ENCODE measurements at regions not wholly inside any gene's neighbourhood (a gene's known extent, or its start where the extent isn't known, plus 50 kb on each side); places are given as distances from the start of the nearest gene placed in this dataset.

- in situ Hi-C loops (cut with HindIII; ENCODE audit: low sequenced_read_pairs) = no loop called here
These were observed 200.0 kb upstream of the TCF21 start for GRCh38 chr6:133688705-133689492.

- in situ Hi-C loops (cut with HindIII; ENCODE audit: low sequenced_read_pairs) = no loop called here
These were observed 199.1 kb upstream of the TCF21 start for GRCh38 chr6:133689863-133690262.

DNA sequence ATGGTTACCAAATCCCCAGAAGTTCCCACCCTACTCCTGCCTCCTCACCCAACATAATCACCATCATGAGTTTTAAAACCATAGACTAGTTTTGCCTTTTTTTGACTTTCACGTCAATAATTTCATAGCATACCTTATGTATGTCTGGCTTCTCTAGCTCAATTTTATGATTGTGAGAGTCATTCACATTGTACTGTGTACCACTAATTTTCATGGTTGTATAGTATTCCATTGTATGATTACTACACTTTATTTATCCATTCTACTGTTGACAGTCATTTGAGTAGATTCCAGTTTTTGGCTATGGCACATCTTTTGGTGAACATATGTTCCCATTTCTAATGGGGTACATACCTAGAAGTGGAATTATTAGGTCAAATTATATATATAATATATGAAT is 195.3 kb upstream of the TCF21 start:
- in situ Hi-C loops (cut with HindIII; ENCODE audit: low sequenced_read_pairs) = no loop called here

GRCh38 chr6:133697185-133697584 is 191.7 kb upstream of the TCF21 start:
- in situ Hi-C loops (cut with HindIII; ENCODE audit: low sequenced_read_pairs) = no loop called here

DNA sequence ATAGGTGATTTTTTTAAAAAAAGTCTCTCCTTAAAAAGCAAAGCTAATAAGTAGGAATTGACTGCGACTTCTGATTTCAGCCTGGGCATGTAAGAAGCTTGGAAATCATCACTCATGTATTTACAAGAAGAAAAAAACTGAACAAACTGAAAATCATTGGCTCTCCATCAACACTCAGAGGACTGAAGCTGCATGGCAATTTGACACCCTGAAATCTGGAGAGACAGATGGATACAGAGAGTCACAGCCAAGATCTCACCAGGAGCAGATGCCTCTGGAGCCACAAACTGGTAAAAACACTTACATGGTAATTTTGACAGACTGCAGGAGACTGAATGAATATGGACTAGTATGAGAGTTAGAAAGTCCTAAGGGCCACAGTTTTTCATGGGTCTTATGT is 191.2 kb upstream of the TCF21 start:
- in situ Hi-C loops (cut with HindIII; ENCODE audit: low sequenced_read_pairs) = no loop called here

- in situ Hi-C loops (cut with HindIII; ENCODE audit: low sequenced_read_pairs) = no loop called here
These were observed 190.6 kb upstream of the TCF21 start for GRCh38 chr6:133698272-133698671.

DNA sequence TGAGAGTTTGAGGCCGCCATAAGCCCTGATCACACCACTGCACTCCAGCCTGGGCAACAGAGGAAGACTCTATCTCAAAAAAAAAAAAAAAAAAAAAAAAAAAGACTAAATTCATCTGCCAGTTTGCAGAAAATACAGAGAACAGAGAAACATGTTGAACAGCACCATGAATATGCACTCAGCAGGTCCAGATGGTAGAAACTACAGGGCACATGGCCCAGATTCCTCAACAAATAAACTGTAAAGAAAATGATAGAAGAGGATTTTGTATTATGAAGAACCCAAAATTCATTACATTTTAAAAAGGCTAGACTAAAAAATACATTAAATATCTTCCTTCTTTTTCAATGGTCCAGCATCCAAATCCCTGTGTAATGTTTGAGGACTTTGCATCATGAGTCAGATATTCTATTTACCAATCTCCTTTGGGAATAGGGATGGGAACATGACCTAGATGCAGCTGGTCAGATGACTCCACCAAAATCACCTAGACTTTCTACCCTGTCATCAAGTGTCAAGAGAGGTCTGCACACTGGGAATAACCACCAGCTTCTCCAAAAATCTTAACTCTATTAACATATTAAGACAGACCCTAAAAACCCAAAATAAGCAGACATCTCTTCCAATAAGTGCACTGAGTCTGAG is 189.1 kb upstream of the TCF21 start:
- in situ Hi-C loops (cut with HindIII; ENCODE audit: low sequenced_read_pairs) = no loop called here

DNA sequence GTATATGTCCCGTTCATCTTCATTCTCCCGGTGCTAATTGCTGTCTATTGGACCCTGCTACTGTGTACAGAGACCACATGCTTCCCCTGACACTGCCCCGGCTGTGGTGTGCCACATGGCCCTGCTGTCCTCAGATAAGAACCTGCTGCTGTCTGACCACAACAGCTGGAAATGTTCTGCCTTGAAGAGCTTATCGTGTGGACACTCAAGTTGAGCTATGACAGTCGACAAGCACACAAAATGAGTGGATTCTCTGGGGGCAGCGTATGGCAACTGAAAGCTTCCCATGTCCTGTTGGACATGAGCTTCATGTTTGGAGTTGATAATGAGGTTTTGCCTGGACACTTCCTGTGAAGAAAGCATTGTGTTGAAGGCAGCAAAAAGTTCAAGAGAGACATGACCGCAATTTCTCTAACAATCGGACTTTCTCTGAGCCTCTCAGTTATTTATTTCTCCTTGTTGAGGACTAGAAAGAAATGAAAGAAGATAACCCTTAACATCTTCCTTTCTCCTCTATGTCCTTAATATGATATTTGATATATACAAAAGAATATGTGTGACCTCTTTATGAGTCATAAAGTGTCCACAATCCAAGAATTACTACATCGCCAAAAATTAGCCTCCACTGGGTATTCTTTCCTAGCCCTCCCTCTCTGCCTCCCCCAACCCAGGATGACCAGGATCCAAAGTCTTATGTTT is 187.1 kb upstream of the TCF21 start:
- in situ Hi-C loops (cut with HindIII; ENCODE audit: low sequenced_read_pairs) = no loop called here

DNA sequence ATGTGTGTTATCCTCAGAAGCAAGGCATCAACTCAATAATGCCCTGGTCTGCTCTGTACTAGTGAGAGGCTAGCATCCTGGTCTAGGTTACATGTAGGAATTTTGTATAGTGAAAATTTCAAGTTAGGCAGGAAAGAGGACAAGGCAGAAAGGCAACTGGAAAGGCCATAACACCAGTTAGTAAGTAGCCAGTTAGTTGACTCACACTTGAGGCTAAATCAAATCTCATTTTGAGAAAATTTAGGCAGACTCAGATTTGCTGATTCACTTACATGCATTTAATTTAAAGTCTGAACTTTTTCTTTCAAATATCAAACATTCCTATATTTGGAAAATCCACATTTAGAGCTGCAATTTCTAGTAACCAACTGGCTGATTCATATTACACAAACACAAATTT is 184.5 kb upstream of the TCF21 start:
- in situ Hi-C loops (cut with HindIII; ENCODE audit: low sequenced_read_pairs) = no loop called here

DNA sequence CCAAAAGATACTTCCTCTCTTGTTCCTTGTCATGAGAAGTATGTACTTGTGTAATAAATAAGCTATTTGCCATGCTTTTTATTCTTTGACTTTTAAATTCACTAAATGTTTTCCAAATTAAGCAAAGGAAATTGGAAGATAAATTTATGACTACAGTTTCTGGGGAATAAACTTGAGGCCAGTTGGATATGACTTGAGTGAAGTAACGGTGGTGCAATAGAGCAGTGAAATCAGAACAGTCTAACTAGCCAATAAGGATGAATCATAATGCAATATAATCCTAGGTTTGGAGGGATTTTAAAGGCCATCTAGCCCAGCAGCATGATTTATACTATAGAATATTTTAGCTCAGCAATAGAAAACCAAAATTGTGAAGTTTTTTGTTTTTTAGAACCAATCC is 183.8 kb upstream of the TCF21 start:
- in situ Hi-C loops (cut with HindIII; ENCODE audit: low sequenced_read_pairs) = no loop called here

DNA sequence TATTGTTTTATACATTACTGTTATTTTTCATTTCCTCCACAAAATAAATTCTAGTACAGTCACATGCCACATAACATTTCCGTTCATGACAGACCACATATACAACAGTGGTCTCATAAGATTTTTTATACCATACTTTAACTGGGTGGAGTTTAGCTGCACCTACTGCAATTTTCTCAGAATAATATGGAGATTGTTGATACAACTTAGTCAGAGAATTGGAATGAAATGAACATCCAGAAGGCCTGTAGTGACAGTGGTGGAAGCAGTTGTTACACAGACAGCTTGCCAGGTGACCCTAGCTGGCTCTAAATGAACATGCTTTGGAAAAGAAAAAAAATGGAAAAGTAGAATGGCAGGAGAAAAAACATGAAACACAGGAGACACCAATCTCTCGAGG is 183.2 kb upstream of the TCF21 start:
- in situ Hi-C loops (cut with HindIII; ENCODE audit: low sequenced_read_pairs) = no loop called here

DNA sequence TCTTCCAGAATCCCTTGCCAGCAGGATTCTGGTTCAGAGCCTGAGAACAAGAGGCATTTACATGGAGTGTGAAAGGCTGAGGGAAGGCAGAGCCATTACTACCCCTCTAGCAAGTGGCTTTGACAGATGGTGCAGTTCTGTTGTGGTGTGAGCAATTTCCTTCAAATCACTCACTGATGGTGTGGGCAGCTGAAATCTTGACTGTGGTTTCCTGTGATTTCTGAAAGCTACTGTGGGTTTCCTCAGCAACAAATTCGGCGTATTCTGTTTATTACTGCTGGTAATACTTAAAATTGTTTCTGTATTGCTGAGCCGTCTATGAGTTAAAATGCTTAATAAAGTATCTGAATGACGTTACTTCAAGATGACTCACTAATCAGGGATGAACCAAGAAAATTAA is 181.5 kb upstream of the TCF21 start:
- in situ Hi-C loops (cut with HindIII; ENCODE audit: low sequenced_read_pairs) = no loop called here

DNA sequence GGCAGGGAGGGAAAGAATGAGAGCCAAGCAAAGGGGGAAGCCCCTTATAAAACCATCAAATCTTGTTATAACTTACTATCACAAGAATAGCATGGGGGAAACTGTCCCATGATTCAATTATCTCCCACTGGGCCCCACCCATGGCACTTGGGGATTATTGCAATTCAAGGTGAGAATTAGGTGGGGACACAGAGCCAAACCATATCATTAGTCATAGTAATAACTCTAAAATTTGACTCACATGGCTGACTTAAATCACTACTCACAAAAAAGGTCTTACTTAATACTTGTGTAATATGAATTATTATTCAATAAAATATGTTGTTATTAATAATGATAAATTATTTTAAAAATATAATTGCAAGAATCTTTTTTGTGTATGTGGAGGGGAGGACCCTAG is 178.1 kb upstream of the TCF21 start:
- in situ Hi-C loops (cut with HindIII; ENCODE audit: low sequenced_read_pairs) = no loop called here

- in situ Hi-C loops (cut with HindIII; ENCODE audit: low sequenced_read_pairs) = no loop called here
These were observed 173.6 kb upstream of the TCF21 start for GRCh38 chr6:133715270-133715669.

DNA sequence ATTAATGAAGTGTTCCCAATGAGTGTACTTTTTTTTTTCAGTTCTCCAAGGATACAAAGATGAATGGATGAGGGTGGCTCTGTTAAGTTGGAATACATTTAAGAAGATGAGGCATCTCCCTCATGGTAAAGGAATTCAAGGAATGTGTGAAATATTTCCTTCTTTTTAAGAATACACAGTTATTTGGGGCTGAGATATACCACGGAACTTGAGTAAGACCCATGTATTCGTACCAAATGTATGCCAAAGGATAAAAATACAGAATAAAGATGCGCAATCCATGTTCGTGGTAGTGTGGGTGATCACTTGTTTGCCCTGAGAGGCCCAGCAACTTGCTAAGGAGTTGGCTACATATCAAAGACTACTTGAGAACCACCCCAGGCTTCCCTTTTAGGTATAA is 164.2 kb upstream of the TCF21 start:
- in situ Hi-C loops (cut with HindIII; ENCODE audit: low sequenced_read_pairs) = no loop called here

GRCh38 chr6:133726188-133726587 is 162.7 kb upstream of the TCF21 start:
- in situ Hi-C loops (cut with HindIII; ENCODE audit: low sequenced_read_pairs) = no loop called here

DNA sequence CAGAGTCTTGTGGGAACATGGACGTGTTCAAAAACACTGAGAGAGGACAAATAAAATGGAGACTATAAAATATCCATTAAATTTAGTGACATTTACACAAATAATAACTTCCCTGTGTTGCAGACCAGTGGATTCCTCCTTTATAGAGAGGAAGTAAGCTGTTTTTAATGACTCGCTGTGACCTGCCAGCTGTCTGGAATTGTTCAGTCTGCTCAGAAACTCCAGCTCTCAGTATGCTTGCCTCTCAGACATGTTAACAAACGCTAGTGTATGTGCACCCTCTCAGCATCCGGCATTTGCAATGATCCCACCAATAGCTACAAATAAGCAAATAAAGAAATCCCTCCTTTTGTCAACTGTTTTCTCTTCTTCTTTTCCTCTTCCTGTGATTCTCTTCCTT is 158.0 kb upstream of the TCF21 start:
- in situ Hi-C loops (cut with HindIII; ENCODE audit: low sequenced_read_pairs) = no loop called here

DNA sequence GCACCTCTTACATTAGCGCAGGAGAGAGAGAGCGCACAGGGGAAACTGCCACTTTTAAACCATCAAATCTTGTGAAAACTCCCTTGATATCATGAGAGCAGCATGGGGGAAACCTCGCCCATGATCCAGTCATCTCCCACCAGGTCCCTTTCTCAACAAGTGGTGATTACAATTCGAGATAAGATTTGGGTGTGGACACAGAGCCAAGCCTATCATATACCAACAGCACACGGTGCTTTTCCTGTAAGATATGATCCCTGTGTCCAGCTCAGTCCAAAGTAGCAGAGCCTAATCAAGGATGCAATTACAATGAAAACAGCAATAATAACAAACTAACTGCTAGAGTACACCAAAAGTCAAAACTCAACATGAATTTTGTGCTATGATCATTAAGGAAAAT is 148.7 kb upstream of the TCF21 start:
- in situ Hi-C loops (cut with HindIII; ENCODE audit: low sequenced_read_pairs) = no loop called here

DNA sequence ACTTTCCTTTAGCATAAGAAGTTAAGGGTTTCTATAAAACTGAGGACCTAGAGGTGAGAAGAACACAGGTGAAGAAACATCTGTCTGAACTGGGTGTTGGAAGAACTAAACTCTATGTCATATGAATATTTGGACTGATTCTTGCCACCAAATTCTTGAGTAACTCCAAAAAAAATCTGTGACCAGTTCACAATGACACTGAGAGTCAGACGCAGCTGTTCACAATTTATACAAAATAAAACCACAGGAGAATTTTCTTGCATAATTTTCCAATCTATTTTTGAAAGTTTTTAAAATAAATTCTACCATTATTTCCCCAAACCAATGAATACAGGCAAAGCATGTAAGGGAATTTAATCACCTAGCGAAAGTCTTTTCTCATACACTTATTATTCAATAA is 148.1 kb upstream of the TCF21 start:
- in situ Hi-C loops (cut with HindIII; ENCODE audit: low sequenced_read_pairs) = no loop called here

- in situ Hi-C loops (cut with HindIII; ENCODE audit: low sequenced_read_pairs) = no loop called here
These were observed 147.5 kb upstream of the TCF21 start for GRCh38 chr6:133741375-133741861.

GRCh38 chr6:133743621-133744020 is 145.3 kb upstream of the TCF21 start:
- in situ Hi-C loops (cut with HindIII; ENCODE audit: low sequenced_read_pairs) = no loop called here

DNA sequence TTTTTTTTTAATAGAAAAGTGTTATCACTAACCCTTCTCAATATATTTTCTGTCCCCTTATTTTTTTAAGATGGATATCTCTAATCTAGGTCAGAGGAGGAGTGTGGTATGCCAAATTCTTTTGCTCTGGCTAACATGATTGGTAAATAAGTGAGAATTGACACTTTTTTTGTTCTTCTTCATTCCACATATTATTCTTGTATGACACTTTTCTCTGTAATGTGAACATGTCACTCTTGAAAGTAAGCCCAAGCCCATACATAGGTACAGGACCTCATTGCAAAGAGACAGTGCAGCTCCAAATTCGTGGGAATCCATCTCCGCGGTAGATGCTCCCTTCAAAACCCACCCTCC is 142.5 kb upstream of the TCF21 start:
- in situ Hi-C loops (cut with HindIII; ENCODE audit: low sequenced_read_pairs) = no loop called here
